ENCODE measurements at regions not wholly inside any gene's neighbourhood (a gene's known extent, or its start where the extent isn't known, plus 50 kb on each side); places are given as distances from the start of the nearest gene placed in this dataset.

GRCh38 chr2:2639251-2640139, 308.4 kb upstream of the MYT1L start:
- TF ChIP-seq, protein P1, sequence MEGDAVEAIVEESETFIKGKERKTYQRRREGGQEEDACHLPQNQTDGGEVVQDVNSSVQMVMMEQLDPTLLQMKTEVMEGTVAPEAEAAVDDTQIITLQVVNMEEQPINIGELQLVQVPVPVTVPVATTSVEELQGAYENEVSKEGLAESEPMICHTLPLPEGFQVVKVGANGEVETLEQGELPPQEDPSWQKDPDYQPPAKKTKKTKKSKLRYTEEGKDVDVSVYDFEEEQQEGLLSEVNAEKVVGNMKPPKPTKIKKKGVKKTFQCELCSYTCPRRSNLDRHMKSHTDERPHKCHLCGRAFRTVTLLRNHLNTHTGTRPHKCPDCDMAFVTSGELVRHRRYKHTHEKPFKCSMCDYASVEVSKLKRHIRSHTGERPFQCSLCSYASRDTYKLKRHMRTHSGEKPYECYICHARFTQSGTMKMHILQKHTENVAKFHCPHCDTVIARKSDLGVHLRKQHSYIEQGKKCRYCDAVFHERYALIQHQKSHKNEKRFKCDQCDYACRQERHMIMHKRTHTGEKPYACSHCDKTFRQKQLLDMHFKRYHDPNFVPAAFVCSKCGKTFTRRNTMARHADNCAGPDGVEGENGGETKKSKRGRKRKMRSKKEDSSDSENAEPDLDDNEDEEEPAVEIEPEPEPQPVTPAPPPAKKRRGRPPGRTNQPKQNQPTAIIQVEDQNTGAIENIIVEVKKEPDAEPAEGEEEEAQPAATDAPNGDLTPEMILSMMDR (conservative IDR thresholded peaks at IDR 0.05): no peak
- Mint-ChIP-seq H3K27me3 (peaks cover 4% of the 10 kb centered on the region), H3K36me3 (no peaks in the 10 kb centered on the region), H3K4me3 (peak overlapping the region; percentile 34), H3K9me3 (no peaks in the 10 kb centered on the region), H3K4me1 (ENCODE audit: unreplicated experiment) (peaks cover 6% of the 10 kb centered on the region), H3K27ac (peak overlapping the region; percentile 54)
- DNase-seq (ENCODE audit: extremely low spot score, unreplicated experiment): no peak

- H3K4me3 Mint-ChIP-seq: peak overlapping the region; percentile 34
- no peaks in the 10 kb centered on the region for H3K9me3 Mint-ChIP-seq
- H3K36me3 Mint-ChIP-seq: no peaks in the 10 kb centered on the region
- TF ChIP-seq, protein P1 (conservative IDR thresholded peaks at IDR 0.05): no peak
- peak overlapping the region; percentile 54 for H3K27ac Mint-ChIP-seq
- DNase-seq (ENCODE audit: extremely low spot score, unreplicated experiment): no peak
- H3K27me3 Mint-ChIP-seq: peaks cover 4% of the 10 kb centered on the region
- peaks cover 6% of the 10 kb centered on the region for H3K4me1 Mint-ChIP-seq (ENCODE audit: unreplicated experiment)
Observed at GRCh38 chr2:2638547-2639220, 307.6 kb upstream of the MYT1L start.

DNA sequence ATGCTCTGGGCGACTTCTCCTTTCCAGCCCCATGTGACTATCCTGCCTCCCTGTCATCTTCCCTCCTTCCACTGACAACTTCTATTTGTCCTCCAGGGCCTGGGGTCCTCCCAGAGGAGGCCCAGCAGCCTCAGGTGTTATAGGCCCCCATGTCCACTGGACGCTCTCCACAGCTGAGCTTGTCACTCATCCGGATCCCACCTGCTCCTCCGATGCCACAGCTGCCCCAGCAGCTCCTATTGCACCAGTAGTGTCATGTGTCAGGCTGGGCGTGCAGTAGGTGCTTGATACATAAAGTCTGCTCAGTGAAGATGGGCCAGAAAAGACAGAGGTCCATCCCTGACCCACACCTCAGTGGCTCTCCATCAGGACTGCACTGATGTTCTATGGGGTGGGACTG, 305.7 kb upstream of the MYT1L start:
- H3K36me3 Mint-ChIP-seq: no peaks in the 10 kb centered on the region
- no peak overlapping the region for H3K4me3 Mint-ChIP-seq
- peaks cover 4% of the 10 kb centered on the region for H3K27me3 Mint-ChIP-seq
- no peaks in the 10 kb centered on the region for H3K9me3 Mint-ChIP-seq
- H3K27ac Mint-ChIP-seq: no peak overlapping the region
- TF ChIP-seq, protein P1 (conservative IDR thresholded peaks at IDR 0.05): no peak
- no peak for DNase-seq (ENCODE audit: extremely low spot score, unreplicated experiment)
- H3K4me1 Mint-ChIP-seq (ENCODE audit: unreplicated experiment): peaks cover 11% of the 10 kb centered on the region

DNA sequence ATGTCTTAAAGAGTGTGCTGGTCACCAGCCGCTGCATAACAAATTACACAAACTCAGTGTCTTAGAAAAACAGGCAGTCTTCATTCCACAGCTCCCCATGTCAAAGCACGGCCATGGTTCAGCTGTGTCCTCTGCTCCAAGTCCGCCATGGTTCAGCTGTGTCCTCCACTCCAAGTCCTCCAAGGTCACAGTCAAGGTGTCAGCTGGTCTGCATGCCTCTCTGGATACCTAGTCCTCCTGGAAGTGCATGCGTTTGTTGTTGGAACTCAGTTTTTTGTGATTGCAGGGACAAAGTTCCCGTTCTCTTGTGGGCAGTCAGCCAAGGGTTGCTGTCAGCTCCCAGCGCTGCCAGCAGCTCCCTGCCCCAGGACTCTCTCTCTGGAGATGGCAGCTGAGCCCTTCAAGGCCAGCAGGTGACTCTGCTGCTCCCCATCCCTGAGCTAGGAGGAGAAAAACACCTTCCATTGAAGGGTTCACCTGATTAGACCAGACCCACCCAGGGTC, 304.0 kb upstream of the MYT1L start:
- Mint-ChIP-seq H3K36me3 (no peaks in the 10 kb centered on the region), H3K4me3 (no peak overlapping the region), H3K27me3 (peaks cover 4% of the 10 kb centered on the region), H3K27ac (no peak overlapping the region), H3K9me3 (no peaks in the 10 kb centered on the region), H3K4me1 (ENCODE audit: unreplicated experiment) (peaks cover 11% of the 10 kb centered on the region)
- TF ChIP-seq, protein P1 (conservative IDR thresholded peaks at IDR 0.05): no peak
- DNase-seq (ENCODE audit: extremely low spot score, unreplicated experiment): no peak

DNA sequence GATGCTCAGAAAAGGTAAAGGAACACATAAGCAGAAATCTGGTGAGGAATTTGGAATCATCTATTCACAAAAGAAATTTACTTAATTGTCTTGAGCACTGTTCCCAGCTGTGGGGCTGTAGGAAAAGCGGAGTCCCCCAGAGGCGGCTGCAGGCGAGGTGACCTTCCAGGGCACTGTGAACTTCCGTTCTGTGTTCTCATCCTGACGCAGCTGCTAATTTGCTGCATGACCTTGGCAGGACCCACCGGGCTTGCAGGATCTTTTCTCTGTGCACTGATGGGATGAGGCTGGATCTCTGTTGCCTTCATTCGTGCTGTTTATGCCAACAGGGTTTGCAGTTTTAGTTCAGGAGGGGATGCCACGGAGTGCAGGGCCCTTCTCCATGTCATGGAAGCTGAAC, 301.9 kb upstream of the MYT1L start:
- Mint-ChIP-seq H3K27me3 (peaks cover 7% of the 10 kb centered on the region), H3K9me3 (no peaks in the 10 kb centered on the region), H3K36me3 (no peaks in the 10 kb centered on the region), H3K4me3 (no peak overlapping the region), H3K4me1 (ENCODE audit: unreplicated experiment) (peaks cover 5% of the 10 kb centered on the region), H3K27ac (no peak overlapping the region)
- DNase-seq (ENCODE audit: extremely low spot score, unreplicated experiment): no peak
- TF ChIP-seq, protein P1 (conservative IDR thresholded peaks at IDR 0.05): no peak
